NCI-H2227 (cell line): ENCODE measurements at regions not wholly inside any gene's neighbourhood (a gene's known extent, or its start where the extent isn't known, plus 50 kb on each side); places are given as distances from the start of the nearest gene placed in this dataset.
"Not testable (repeated sequence)": the region's sequence is repeated elsewhere in the genome, so short reads cannot be mapped to it uniquely, and the experiment has no call there.

Experiments
- DNase-seq: peaks from one replicate; lab custom pipeline; 2025; ENCODE audit not compliant: unreplicated experiment; lab: John Stamatoyannopoulos, UW

GRCh38 chr2:180840641-180841040 is 139.8 kb upstream of the UBE2E3 start:
- DNase-seq: no peak

GRCh38 chr2:180829836-180830235 is 150.6 kb upstream of the UBE2E3 start:
- DNase-seq: no peak

- no peak for DNase-seq
These were observed 151.1 kb upstream of the UBE2E3 start for GRCh38 chr2:180829261-180829660.

GRCh38 chr2:180828756-180829155 is 151.6 kb upstream of the UBE2E3 start:
- DNase-seq: no peak

- DNase-seq: no peak
These were observed 156.8 kb upstream of the UBE2E3 start for GRCh38 chr2:180823546-180824141.

GRCh38 chr2:180819106-180819505 is 161.3 kb upstream of the UBE2E3 start:
- DNase-seq: no peak

GRCh38 chr2:180818700-180819099 is 161.7 kb upstream of the UBE2E3 start:
- DNase-seq: not testable (repeated sequence)

- DNase-seq: no peak
These were observed 181.3 kb upstream of the UBE2E3 start for GRCh38 chr2:180799141-180799540.

- DNase-seq: no peak
These were observed 189.5 kb upstream of the UBE2E3 start for GRCh38 chr2:180790891-180791290.

- no peak for DNase-seq
These were observed 193.1 kb upstream of the UBE2E3 start for GRCh38 chr2:180787330-180787729.

GRCh38 chr2:180781276-180781675 is 199.1 kb upstream of the UBE2E3 start:
- no peak for DNase-seq

- DNase-seq: no peak
These were observed 202.1 kb upstream of the UBE2E3 start for GRCh38 chr2:180778291-180778690.

- no peak for DNase-seq
These were observed 203.5 kb upstream of the UBE2E3 start for GRCh38 chr2:180776921-180777320.

- no peak for DNase-seq
These were observed 204.7 kb upstream of the UBE2E3 start for GRCh38 chr2:180775711-180776110.

GRCh38 chr2:180765316-180765715 is 215.1 kb upstream of the UBE2E3 start:
- DNase-seq: not testable (repeated sequence)

GRCh38 chr2:180763263-180763989 is 217.0 kb upstream of the UBE2E3 start:
- DNase-seq: no peak

GRCh38 chr2:180761224-180761623 is 219.2 kb upstream of the UBE2E3 start:
- DNase-seq: no peak

- DNase-seq: no peak
These were observed 220.8 kb upstream of the UBE2E3 start for GRCh38 chr2:180759631-180760030.

- no peak for DNase-seq
These were observed 226.3 kb upstream of the UBE2E3 start for GRCh38 chr2:180753809-180754761.

- DNase-seq: no peak
These were observed 229.0 kb upstream of the UBE2E3 start for GRCh38 chr2:180751306-180751920.

GRCh38 chr2:180747728-180748127 is 232.7 kb upstream of the UBE2E3 start:
- no peak for DNase-seq
